Activated CD8-positive, alpha-beta memory T cell treated with anti-CD3 and anti-CD28 coated beads, Interleukin-2, amount 50 U/mL, for 4 hours (primary cell): ENCODE measurements at regions not wholly inside any gene's neighbourhood (a gene's known extent, or its start where the extent isn't known, plus 50 kb on each side); places are given as distances from the start of the nearest gene placed in this dataset.

Experiments
- DNase-seq: peaks from one replicate; pipeline ENCODE4 v3.0.0-alpha.2; 2020

DNA sequence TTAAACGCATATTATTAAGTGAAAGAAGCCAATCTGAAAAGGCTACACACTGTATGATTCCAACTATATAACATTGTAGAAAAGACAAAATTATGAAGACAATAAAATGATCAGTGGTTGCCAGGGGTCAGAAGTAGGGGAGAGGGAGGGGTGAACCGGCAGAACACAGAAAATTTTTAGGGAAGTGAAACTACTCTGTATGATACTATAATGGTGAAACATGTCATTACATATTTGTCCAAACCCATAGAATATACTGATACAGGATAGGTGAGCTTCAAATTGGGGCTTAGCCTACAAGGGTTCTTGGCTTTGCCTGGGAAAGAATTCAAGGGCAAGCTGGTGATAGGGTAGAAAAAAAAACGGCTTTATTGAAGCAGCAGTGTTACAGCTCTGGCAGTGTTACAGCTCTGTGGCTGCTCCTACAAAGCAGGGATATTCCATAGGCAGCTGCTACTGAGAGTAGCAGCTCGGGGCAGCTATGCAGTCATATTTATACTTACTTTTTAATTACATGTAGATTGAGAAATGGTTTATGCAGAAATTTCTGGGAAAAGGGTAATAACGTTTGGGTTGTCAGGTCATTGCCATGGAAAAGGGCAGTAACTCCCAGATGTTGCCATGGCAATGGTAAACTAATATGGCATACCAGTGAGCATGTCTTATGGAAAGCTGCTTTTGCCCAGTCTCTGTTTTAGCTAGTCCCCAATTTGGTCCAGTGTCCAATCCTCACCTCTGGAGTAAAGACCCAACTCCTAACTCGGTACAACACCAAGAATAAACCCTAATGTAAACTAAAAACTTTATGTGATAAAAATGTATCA lies 125.1 kb upstream of the SLC25A36 start:
- no peak for DNase-seq

DNA sequence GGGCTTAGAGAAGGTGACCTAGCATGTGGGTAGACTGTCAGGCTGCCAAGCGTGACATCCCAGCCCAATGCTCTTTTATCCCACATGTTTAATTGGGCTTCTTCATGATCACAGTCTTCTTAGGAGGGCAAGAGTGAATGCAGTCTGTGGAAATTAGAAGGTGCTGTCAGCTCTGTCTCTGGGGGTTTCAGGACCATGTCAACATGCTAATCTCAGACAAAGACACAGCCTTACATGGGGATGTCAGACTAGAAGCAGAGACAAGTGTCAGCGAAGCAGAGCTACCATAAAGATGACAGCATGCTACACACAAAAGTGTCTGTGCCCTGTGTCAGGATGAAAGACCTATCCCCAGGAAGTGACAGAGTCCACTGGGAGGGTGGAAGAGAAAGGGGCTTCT lies 120.1 kb upstream of the SLC25A36 start:
- no peak for DNase-seq

DNA sequence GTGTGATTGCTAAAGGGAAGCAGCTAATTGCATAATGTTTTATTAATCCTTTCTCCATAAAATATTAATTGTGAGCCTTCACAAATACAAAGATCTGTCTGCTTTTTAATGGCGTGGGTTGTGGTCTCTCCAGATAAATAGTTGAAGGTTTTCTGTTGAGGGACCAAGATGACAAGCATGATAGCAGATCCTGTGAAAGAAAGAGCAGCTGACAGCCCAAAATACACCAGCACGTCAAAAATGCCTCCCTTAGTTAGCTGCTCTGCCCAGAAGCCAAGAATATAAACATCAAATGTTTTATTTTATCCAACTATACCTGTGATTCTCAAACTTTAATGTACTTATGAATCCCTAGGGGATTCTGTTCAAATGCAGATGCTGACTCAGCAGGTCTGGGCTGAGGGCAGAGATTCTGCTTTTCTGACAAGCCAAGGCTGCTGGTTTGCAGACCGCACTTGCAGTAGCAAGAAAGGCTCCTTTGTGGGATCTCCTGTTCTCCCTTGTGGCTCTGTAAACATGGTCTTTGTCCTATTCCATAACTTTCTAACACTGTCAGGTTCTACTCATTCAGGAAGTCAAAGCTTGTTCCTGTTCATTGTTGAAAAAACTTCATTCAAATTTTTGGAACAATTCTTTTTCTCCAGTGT lies 119.1 kb upstream of the SLC25A36 start:
- DNase-seq: no peak

DNA sequence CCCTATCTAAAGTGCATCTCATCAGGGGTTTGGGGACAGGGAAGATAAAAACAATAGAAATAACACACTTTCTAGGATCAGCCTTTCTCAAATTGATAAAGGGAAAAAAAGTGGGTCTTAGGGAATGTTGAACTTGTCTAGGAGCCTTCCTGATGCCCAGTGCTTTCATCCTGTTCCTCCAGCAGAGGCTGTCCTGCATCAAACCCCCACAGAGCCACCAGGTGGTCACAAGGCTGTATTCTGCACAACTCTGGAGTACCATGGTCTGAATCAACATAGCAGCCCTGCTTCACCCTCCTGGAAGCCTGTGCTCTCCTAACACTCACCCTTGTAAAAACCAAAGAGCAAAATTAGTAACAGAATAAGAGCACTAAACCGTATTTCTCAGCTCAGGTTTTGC lies 118.5 kb upstream of the SLC25A36 start:
- no peak for DNase-seq

DNA sequence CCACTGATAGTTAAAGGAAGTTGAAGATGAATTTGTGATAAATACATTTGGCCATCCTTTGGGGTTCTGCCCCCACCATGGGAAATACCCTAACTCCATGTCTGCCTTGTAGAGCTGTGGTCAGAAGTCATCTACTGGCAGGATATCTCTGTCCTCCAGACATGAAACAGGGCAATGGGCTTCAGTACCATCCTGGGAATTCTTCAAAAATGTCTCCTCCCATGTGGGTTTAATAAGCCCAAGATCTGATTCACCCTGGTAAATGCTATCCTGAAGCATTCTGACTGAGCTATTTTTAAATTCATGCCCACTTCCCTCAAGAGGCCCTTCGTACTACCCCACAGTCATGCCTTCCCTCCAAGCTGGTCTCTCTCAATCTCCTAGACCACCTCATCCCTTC lies 113.7 kb upstream of the SLC25A36 start:
- DNase-seq: no peak

DNA sequence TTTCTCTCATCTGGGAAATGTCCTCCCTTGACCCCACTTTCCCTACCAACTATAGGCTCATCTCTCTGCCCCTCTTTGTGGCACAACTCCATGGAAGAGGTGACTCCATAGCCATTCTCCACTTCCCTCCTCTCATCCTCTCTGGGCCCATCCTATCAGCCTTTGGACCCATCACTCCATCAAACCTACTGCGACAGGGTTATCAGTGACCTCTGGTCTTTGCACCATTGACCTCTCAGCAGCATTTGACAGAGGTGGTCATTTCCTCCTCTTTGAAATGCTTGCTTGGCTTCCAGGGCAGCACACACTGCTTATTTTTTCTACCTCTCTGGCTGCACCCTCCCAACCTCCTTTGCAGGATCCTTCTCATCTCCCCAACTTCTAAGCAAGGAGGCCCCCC lies 113.1 kb upstream of the SLC25A36 start:
- no peak for DNase-seq

DNA sequence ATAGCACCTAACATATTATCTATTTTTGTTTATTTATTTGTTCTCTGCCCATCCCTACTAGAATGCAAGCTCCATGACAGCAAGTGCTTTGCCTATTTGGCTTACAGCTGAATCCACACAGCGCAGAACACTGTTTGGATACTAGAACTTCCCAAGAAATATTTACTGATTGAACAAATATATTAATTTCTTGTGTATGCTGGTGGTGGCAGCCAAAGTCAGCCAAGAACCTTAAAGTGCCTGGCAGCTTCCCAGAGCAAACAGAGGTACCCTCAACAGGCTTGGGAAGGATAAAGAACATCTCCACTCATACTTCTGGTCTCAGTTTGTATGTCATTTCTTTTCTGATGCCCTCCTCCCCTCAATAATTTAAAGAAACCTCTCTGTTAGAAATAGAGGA lies 111.8 kb upstream of the SLC25A36 start:
- DNase-seq: no peak

DNA sequence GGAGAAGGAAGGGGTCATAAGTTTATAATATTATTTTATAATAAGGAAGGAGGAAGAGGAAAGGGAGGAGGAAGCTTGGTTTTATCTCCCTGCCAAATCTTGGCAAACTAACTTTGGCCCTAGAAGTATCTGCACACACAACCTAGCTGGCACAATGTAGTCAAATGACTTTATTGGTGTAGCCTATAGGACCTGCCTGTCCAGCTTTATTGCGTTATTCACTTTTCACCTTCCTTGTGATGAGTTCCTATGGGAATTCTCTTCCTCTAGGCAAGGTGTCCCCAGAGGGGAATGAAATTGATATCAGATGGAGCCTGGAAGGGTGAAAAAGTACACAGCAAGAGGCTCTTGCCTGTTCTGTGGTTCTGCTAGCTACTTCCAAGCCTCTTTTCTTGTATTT lies 111.2 kb upstream of the SLC25A36 start:
- no peak for DNase-seq

DNA sequence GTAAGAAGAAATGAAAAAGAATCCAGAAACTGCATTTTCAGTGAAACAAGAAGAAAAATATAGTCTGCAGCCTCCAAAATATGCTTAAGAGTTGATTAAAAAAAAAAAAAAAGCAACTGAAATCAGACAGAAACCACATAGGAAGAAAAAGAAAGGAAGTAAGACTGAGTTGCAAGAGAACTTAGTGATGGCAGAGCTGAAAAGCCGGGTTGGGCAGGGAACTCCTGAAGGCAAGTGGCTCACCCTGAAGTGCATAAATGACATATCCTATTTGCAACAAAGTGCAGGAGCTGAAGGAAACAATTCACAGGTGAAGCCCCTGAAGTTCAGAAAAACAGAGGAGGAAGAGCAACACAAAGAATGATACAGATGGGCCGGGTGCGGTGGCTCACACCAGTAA lies 108.8 kb upstream of the SLC25A36 start:
- no peak for DNase-seq

DNA sequence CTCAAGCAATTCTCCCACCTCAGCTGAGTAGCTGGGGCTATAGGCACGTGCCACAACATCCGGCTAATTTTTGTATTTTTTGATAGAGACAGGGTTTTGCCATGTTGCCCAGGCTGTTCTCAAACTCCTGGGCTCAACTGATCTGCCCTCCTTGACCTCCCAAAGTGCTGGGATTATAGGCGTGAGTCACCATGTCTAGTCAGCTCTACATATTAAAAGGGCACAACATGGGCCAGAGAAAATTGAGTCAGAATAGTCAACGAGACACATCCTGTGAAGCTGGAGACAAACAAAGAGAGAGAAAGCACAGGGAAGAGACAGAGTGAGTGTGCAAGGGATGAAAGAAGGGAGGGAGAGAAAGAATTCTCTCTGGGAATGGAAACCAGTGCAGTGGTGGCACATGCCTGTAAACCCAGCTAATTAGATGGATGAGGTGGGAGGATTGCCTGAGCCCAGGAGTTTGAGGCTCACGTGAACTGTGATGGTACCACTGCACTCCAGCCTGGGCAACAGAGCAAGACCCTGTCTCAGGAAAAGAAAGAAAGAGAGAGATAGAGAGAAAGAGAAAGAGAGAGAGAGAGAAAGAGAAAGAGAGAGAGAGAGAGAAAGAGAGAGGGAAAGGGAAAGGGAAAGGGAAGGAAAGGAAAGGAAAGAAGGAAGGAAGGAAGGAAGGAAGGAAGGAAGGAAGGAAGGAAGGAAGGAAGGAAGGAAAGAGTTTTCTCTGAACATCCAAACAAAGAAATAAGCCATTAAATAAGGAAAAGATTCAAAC lies 107.2 kb upstream of the SLC25A36 start:
- no peak for DNase-seq

DNA sequence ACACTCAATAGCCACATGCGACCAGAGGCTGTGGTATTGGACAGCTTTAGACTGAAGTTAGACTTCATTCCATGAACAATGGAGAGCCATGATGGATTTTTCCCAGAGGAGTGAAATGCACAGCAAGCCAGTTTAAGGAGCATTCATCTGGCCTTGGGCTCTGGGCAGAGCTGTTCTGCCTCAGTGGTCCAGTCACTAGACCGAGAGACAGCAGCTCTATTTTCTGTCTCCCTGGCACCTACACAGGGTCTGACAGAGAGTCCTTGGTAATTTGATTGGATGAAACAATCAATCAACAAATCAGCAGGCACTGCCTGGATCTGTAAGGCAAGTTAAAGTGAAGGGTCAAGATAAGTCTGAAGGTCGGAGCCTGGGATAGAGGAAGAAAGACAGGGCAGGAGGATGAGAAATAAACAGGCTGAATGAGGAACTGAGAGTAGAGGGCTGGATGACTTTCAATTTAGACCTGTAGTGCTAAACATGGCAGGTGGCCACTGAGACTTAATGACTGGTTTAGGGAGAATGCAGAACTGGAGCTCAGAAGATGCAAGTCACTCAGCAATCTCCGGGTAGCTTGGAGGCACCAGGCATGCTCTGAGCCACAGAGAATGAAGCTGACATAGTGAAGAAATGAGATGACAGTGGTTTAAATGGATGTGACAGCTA lies 98.5 kb upstream of the SLC25A36 start:
- DNase-seq: no peak

DNA sequence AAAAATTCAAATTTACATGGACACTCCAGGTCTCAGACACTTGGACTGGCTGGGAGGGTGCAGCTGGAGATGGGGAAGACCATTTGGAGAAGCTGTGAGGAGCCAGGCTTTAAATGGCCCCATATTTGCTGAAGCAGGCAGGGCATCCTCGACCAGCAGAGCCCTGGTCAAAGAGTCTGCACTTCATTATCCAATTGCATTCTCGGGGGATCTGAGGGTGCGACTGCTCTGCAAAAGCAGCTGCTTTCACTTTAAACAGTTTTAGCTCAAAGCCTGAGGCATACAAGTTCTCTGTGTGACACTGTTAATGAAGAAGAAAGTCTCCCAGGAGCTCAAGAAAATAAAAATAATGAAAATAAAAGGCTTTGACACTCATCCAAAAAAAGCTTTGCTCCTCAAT lies 98.0 kb upstream of the SLC25A36 start:
- no peak for DNase-seq

DNA sequence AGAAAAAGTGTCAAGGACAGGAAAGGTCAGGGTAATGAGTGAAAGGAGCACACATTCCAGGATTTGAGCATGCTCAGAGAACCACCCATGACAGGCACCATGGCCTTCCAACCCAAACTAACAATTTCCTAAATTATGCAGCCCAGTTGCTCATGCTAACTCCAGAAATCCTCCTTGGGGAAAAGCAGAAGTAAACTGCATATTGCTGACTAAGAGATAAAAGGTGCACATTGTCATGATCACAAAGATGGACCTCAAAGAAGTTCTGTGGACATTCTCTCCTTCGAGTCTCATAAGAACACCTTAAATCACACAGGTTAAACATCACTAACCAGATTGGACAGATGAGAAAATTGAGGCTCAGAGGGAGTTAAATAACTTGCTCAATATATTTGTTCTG lies 97.6 kb upstream of the SLC25A36 start:
- DNase-seq: no peak

DNA sequence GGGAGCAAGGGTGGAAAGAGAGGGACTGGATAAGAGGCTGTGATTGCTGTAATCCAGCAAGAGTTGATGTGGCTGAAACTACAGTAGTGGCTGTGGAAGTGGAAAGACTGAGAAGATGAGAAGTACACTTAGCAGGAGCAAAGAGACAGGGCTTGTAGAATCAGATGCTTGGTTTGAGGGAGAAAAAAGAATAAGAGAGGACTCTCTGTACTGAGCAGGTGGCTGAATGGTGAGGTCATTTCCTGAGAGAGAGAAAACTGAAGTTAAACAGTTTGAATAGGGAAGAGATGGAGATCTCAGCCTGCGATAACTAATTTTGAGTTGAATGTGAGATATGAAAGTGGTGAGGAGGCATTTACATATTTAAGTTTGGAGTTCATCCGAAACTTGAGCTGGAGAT lies 95.8 kb upstream of the SLC25A36 start:
- DNase-seq: no peak

DNA sequence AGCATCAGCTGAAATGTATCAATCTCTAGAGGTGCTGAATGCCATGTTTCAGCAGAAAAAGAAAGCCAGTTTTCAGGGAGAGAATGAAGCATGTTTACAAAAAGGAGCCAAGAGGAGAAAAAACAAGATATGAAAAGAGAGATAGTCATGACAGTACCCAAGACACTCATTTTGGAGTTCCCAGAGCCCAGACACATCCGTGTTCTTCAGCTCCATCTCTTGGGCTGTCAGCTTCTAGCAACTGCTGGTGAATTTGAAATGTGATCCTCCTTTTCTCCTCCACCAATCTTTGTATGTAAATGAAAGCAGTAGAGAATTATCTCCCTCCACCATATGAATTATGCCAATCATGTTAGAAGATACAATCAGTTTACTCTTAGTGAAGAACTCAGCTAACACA lies 93.0 kb upstream of the SLC25A36 start:
- no peak for DNase-seq

DNA sequence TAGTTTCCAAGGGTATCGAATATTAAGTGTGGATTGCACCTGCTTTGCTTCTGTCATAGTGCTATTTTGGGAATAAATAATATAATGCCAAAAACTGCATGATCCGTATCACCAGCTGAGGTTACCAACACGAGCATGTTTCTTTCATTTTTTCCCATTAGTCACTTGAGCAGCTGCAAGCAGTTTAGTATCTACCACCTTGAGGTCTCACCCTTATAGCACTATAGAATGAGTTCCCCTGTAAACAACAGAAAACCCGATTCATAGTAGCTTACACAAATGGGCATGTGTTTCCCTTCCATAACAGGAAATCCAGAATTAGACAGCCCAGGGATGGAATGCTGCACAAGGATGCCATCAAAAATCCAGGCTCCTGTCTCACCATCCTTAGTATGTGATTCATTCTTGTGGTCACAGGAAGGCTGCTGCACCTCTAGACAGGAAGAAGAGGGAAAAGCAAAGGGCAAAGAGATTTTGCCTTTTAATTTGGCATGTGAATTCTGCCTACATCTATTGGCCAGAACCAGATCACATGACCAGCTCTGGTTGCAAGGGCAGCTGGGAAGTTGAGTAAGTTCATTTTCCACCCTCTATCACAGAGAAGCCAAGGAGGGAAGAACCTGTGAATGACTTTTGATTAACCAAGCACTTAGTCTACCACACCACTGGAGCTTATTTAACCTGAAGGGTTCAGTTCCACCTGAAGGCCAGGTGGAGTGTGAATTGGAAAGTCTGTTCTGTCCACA lies 91.3 kb upstream of the SLC25A36 start:
- DNase-seq: no peak

DNA sequence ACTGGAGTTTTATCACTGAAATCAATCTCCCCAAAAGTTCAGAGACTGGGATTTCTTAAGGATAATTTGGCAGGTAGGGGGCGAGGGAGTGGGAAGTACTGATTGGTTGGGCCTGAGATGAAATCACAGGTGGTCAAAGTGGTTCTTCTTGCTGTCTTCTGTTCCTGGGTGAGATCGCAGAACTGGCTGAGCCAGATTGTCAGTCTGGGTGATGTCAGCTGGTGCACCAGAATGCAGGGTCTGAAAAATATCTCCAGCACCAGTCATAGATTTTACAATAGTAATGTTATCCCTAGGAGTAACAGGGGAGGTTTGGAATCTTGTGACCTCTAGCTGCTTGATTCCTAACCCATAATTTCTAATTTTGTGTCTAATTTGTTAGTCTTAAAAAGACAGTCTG lies 86.7 kb upstream of the SLC25A36 start:
- no peak for DNase-seq

DNA sequence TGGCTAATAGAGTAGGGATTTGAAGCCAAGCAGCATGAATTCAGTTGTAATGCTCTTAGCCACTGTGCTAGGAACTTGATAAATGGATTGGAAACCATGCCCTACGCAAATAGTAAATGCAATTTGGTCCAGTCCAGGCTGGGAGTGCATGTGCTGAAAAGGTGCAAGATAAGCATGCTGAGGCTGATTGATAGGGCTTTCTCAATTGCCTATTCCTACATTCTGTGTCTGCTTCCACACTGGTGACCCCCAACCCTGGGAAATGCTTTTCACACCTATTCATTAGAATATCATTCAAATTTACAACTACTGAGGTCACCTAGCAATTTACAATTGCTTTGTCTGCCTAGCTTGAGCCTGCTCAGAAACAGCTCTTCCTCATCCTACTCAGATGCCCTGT lies 84.7 kb upstream of the SLC25A36 start:
- DNase-seq: no peak

DNA sequence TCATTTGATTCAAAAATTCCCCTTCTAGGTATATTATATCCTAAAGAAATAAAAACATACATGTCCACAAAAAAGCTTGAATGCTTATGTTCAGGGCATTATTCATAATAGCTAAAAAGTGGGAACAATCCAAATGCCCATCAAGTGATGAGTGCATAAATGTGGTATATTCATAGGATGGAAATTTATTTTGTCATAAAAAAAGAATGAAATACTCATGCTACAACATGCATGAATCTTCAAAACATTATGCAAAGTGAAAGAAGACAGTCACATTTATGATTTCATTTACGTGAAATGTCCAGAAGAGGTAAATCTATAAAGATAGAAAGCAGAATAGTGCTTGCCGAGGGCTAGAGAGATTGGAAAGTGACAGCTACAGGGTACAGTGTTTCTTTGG lies 83.6 kb upstream of the SLC25A36 start:
- no peak for DNase-seq

DNA sequence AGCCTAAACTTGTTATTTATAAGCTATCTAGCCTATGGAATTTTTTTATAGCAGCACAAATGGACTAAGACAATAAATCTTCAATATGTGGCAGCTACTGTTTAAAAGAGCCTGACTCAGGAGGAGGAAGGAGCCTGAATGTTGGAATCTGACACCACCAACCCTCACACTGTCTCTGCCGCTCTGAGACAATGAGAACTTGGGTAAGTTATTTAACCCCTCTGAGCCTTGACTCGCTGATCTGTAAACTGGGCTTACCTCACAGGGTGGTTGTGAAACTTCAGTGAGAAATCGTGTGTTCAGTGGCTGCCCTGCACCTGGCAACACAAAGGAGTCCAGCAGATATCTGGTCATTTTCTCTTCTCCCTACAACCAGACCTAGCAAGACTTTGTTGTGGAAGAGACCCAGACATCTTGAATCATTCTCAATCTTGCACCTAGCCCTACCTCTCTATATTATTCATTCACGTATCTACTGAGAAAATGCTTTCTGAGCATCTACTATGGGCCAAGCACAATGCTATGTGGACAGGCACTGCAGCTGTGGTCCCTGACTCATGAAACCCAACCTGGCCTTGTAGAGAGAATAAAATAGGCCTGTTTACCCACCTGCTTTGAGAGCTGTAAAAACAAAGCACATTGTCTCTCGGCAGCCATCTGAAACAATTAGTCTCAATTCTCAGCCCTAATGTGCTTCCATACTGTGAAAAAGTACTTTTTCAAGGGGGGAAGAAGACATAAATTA lies 81.9 kb upstream of the SLC25A36 start:
- DNase-seq: no peak

DNA sequence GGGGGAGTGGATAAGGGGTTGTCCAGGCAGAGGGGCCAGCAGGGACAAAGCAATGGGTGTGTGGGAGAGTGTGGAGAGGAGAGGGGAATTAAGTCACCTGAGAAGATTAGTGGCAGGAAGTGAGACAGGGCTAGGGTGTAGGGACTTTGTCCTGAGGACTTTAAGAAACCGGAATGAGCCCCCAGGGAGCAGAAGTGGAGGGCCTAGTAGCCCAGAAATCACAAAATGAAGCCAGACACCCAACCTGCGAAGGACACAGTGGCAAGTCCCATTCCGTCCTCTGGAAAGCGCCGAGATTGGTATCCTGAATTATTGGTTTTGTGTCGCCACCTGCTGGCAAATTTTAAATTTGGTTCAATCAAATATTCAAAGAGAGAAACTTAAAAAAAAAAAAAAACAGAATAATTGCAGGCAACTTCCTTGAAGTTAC lies 78.0 kb upstream of the SLC25A36 start:
- DNase-seq: peak; percentile 18

DNA sequence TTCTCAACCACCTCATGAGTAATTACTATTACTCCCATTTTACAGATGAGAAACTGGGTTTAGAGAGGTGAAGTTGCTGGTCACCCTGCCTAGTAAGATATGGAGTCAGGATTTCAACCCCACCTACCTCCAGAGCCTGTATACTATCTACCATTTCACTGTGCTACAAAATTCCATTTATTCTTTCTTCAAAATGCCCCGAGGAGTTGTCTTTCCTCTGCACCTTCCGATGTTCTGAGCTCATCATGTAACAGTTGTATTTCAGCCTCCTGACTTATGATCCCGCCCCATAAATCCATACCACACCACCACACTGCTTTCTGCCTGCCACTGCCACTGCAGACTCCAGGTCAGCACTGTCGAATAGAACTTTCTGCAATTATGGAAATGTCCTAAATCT lies 71.3 kb upstream of the SLC25A36 start:
- no peak for DNase-seq
